ENCODE measurements at regions not wholly inside any gene's neighbourhood (a gene's known extent, or its start where the extent isn't known, plus 50 kb on each side); places are given as distances from the start of the nearest gene placed in this dataset.

- DNase-seq (ENCODE audit: low spot score), result no peak
Measured at GRCh38 chr11:45036733-45037132, 86.0 kb upstream of the TP53I11 start.

- DNase-seq (ENCODE audit: low spot score), result peak; percentile 30
Measured at GRCh38 chr11:45037434-45038005, 86.8 kb upstream of the TP53I11 start.

- DNase-seq (ENCODE audit: low spot score), result no peak
Measured at GRCh38 chr11:45038923-45039322, 88.2 kb upstream of the TP53I11 start.

- DNase-seq (ENCODE audit: low spot score), result no peak
Measured at GRCh38 chr11:45041596-45041995, 90.9 kb upstream of the TP53I11 start.

GRCh38 chr11:45042560-45042959, 91.9 kb upstream of the TP53I11 start:
- no peak for DNase-seq (ENCODE audit: low spot score)

GRCh38 chr11:45043755-45044475, 93.2 kb upstream of the TP53I11 start:
- no peak for DNase-seq (ENCODE audit: low spot score)

GRCh38 chr11:45045683-45046471, 95.2 kb upstream of the TP53I11 start:
- DNase-seq (ENCODE audit: low spot score), result peak; percentile 35

- no peak for DNase-seq (ENCODE audit: low spot score)
Measured at GRCh38 chr11:45048313-45048841, 97.7 kb upstream of the TP53I11 start.

- DNase-seq (ENCODE audit: low spot score), result no peak
Measured at GRCh38 chr11:45048870-45049691, 97.4 kb upstream of the PRDM11 start.

- DNase-seq (ENCODE audit: low spot score), result no peak
Measured at GRCh38 chr11:45050111-45050510, 96.3 kb upstream of the PRDM11 start.

- DNase-seq (ENCODE audit: low spot score), result no peak
Measured at GRCh38 chr11:45051621-45052020, 94.8 kb upstream of the PRDM11 start.

GRCh38 chr11:45052361-45052760, 94.1 kb upstream of the PRDM11 start:
- no peak for DNase-seq (ENCODE audit: low spot score)

GRCh38 chr11:45053736-45054446, 92.5 kb upstream of the PRDM11 start:
- no peak for DNase-seq (ENCODE audit: low spot score)

GRCh38 chr11:45054956-45055355, 91.5 kb upstream of the PRDM11 start:
- DNase-seq (ENCODE audit: low spot score), result no peak

- no peak for DNase-seq (ENCODE audit: low spot score)
Measured at GRCh38 chr11:45056529-45056928, 89.9 kb upstream of the PRDM11 start.

- no peak for DNase-seq (ENCODE audit: low spot score)
Measured at GRCh38 chr11:45057938-45058646, 88.3 kb upstream of the PRDM11 start.

GRCh38 chr11:45058647-45058950, 87.8 kb upstream of the PRDM11 start:
- DNase-seq (ENCODE audit: low spot score), result no peak

GRCh38 chr11:45060707-45061106, 85.7 kb upstream of the PRDM11 start:
- no peak for DNase-seq (ENCODE audit: low spot score)

- DNase-seq (ENCODE audit: low spot score), result no peak
Measured at GRCh38 chr11:45061641-45062040, 84.8 kb upstream of the PRDM11 start.

GRCh38 chr11:45062115-45062514, 84.3 kb upstream of the PRDM11 start:
- no peak for DNase-seq (ENCODE audit: low spot score)
